ENCODE measurements at regions not wholly inside any gene's neighbourhood (a gene's known extent, or its start where the extent isn't known, plus 50 kb on each side); places are given as distances from the start of the nearest gene placed in this dataset.

- no peak for TF ChIP-seq CTCF (IDR thresholded peaks at IDR 0.05)
- no peak for TF ChIP-seq POLR2A (IDR thresholded peaks at IDR 0.05)
Measured at GRCh38 chr21:40931197-40931596, 84.2 kb upstream of the DSCAM start.

Measured in adrenal gland (tissue), 5 donors.